ENCODE measurements at regions not wholly inside any gene's neighbourhood (a gene's known extent, or its start where the extent isn't known, plus 50 kb on each side); places are given as distances from the start of the nearest gene placed in this dataset.

DNA sequence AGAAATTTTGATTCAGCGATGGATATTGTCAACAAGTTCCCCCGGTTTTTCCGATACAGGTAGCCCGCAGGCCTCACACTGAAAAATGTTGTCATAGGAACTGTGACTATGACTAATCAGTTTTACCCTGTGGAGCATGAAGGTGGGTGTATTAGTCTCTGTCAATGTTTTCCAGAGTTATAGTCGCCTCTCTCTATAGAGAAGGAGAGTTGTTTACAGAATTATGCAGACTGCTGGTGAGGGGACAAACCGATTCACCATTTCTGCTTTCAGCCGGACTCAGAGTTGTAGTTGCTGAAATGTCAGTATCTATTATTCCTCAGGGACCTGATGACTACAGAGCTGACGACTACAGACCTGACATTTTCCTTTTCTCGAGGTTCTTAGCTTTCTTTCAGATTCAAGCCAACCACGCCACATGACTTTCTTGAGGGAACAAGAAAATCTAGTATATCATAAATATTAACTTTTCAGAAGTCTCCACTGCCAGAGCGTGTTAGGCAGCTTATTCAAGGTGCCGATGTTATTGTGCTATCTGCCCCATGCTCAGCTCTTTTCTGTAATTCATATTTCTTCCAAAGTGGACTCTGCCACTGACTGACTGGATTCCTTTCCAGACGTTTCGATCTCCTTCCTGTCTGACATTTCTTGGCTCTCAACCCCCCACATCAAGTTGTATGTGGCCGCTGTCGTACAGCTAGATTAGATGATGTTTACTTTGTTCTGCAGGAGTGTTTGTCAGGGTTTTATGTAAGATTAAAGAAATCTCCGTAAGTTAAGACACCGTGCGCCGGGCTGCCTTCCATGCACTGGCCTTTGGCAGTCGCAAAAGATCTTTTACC, 178.1 kb downstream of the FGF1 start:
- no peak for DNase-seq

DNA sequence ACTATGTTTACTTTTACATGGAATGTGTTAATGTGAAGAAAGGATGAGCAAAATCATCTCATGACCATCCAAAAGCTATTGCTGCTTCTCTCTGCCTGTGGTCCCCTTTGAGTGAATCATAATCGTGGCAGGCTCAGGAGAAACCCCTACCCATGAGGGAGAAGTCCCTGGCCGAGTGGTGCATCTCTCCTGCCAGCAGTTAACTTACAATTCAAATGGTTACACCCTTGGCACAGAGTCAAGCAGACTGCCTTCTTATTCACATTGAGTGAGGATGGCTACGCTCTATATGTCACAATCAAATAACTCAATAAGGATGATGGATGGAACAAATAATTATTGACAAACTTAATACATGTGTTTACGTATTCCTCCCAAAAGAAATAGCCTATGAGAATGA, 179.1 kb downstream of the FGF1 start:
- no peak for DNase-seq

DNA sequence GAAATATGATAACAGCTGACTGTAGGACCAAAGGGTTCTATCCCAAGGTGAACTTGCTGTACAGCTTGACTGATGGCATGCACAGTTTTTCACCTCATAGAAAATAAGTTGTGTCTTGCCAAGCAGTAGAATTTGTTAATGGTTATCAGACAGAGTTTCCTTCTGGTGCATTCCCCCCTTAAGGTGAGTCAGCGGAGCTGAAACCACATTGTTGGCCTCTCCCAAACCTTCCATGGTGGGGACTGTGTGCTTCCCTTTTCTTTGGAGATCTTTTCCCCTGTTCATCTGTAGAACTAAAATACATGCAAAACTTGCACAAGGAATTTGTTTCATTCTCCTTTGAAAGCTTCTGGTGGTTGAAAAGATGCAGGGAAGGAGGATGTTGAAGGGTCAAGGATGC, 179.8 kb downstream of the FGF1 start:
- no peak for DNase-seq

DNA sequence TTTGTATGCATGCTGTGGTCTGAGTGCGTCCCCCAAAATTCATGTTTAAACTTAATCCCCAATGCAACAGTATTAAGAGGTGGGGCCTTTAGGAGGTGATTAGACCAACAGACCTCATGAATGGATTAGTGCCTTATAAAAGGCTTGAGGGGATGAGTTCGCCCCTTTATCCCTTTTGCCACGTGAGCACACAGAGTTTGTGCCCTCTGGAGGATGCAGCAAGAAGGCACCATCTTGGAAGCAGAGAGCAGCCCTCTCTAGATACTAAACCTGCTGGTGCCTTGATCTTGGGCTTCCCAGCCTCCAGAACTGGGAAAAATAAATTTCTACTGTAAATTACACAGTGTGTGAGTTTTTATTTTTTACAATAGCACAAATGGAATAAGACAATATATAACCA, 177.1 kb upstream of the SPRY4 start:
- no peak for DNase-seq

- no peak for DNase-seq
Observed at GRCh38 chr5:142500227-142500905, 175.5 kb upstream of the SPRY4 start.

DNA sequence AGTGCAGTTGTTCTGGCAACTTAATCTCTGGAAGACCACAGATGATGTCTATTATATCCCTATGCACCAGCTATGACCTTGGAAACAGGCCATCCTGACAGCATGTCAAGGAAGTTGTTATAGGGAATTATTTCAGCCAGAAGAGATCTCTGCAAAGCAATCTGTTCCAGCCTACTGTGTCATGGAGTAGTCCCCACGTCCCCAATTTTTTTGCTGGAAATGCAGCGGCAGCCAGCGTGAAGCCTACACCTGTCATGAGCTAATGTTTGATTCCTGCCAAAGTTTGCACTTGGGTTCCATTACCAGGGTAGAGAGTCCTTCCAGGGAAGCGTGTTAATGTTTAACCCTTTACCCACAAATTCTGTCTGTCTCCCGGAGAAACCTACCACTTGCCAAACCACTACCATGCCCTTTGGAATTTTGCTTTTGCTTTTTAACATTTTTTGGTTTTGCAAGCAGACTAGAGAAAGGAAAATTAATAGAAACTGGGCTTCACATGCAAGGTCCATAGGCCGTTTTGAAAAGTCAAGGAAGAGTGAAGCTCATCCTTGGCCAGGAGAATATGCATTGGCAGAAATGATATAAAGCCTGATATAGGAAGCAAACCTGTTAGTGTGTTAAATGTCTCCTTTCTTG, 174.9 kb upstream of the SPRY4 start:
- DNase-seq = no peak

GRCh38 chr5:142498298-142498697, 173.5 kb upstream of the SPRY4 start:
- no peak for DNase-seq

GRCh38 chr5:142495531-142495930, 170.7 kb upstream of the SPRY4 start:
- DNase-seq = no peak

DNA sequence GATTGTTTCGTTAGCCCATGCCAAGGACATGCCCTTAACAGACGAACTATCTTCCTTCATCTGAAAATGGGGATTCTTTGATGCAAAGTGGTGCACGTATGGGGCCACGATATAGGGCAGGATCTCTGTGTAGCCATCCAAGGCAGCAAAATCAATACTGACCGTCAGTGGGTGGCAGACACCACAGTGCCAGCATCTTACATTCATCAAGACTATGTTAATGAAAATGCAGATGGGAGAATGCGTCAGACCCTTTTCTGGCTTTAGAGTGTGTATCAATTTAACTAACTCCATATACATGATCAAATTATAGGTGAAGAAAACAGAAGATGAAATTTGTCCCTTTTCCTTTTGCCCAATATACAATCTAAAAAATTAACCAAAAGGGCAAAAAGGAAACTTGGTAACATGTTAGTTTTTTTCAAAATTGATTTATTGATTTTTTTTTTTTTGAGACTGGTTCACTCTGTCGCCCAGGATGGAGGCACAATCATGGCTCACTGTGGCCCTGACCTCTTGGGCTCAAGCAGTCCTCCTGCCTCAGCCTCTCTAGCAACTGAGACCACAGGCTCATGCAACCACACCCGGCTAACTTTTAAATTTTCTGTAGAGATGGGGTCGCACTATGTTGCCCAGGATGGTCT, 169.2 kb upstream of the SPRY4 start:
- DNase-seq = no peak

GRCh38 chr5:142492781-142493281, 168.0 kb upstream of the SPRY4 start:
- DNase-seq = no peak

DNA sequence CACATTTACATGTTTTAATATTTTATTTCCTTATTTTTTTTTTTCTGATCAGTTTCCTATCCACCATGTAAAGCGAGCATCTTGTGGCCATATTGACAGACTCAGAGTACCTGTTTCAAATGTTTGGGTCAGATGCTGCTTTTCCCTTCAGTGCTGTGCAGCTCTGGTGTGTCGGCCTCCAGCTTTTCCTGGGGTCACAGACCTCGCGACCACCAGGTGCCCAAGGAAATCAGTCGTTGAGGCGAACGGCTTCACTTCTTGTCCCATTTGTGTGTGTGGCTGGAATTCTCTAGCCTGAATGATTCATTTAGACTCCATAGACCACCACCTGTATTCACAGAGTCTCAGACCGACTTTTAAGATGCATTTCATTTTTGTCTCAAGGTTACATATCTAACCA, 166.9 kb upstream of the SPRY4 start:
- no peak for DNase-seq

- no peak for DNase-seq
Observed at GRCh38 chr5:142491270-142491669, 166.4 kb upstream of the SPRY4 start.

DNA sequence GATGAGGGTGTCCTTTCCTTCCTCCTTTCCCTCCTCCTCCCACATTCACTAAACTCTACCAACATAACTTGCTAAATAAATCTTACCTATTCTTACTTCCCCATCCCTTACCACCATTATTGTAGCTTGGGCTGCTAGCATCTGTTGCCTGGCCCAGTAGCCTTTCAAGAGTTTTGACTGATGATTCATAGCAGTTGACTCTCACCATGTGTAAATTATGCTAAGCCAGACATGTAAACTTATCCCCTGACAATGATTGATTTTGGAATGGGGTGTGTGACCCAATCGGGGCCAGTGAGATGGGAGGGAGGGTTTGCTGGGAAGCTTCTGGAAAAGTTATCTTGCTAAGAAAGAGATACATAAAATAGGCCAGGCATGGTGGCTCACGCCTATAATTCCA, 161.8 kb upstream of the SPRY4 start:
- DNase-seq = peak; percentile 31

GRCh38 chr5:142486020-142486419, 161.2 kb upstream of the SPRY4 start:
- DNase-seq = no peak

- DNase-seq = no peak
Observed at GRCh38 chr5:142484821-142485387, 160.1 kb upstream of the SPRY4 start.

DNA sequence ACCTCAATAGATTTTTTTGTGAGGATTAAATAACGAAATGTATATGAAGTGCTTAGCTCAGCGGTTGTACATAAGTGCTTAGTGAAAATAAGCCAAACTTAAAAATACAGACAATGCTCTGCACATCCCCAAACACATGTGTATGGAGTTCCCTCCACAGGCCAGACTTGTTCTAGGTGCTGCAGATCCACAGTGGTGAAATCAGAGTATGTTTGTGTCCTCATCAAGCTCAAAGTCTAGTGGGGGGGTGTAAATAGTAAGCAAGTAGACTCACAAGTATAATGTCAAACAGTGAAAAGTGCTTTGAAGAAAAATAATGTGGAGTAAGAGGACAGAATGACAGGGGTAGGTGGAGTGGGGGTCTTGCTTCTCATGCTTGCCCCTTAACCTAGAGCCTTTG, 157.4 kb upstream of the SPRY4 start:
- DNase-seq = no peak

GRCh38 chr5:142481410-142481809, 156.6 kb upstream of the SPRY4 start:
- DNase-seq = no peak

DNA sequence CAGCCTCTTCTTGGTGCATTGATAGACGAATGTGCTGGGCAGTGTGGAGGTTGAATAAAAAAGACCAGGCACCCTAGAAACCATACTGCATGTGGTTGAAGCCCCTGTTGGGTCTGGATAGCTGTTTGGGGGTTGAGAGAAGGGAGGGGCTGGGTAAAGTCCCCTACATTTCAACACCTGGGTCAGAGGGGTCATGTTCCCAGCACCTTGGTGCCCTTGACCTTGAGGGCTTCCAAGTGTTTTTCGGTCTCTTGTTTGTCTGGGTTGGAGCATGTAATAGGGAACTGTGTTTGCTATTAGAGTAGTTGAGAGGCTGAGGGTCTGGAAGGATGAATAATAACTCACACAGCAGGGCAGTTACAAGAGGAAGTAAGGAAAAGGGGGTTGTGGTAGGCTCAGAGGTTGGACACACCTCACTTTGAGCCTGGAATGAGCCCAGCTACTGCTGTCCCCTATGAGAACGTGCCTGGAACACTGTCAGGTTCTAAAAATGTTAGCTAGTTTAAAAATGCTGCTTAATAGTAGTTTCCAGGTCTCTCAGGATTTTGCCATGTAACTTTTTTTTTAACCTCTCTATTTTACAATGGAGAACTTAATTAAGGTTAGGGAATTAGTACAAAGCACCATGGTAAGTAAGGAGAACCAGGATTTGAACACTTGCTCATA, 155.2 kb upstream of the SPRY4 start:
- DNase-seq = no peak

GRCh38 chr5:142479150-142479549, 154.3 kb upstream of the SPRY4 start:
- DNase-seq = no peak

- no peak for DNase-seq
Observed at GRCh38 chr5:142478113-142478512, 153.3 kb upstream of the SPRY4 start.

DNA sequence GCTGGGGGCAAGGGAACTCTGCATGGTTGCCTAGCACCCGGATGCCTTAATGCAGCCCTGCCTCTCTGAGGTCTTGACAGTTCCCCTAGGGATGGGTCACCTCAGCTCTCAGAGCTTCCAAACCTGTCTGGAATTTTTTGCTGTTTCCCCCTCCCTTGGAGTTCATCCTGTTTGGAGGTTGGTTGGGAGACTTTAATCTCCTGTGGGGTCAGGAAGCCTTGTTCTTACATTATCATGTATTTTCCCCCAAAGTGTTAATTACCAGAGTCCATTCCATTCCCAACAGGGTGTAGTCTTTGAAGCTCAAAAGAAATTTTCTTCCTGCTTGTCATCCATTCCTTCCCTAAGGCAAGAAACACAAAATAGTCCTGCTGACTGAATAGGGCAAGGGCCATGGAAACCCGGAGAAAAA, 150.3 kb upstream of the SPRY4 start:
- no peak for DNase-seq

- DNase-seq = no peak
Observed at GRCh38 chr5:142474431-142475094, 149.7 kb upstream of the SPRY4 start.
